Astrocyte of the spinal cord (primary cell): ENCODE measurements at regions not wholly inside any gene's neighbourhood (a gene's known extent, or its start where the extent isn't known, plus 50 kb on each side); places are given as distances from the start of the nearest gene placed in this dataset.
"Not testable (repeated sequence)": the region's sequence is repeated elsewhere in the genome, so short reads cannot be mapped to it uniquely, and the experiment has no call there.

Experiments
- DNase-seq: peaks from one replicate; pipeline ENCODE4 v3.0.0; 2011; ENCODE audit warnings: low read depth, low spot score
- H3K4me3 ChIP-seq: 2 replicates; pipeline ENCODE4 v1.5.1; 2011; ENCODE audit warnings: low read depth, mild to moderate bottlenecking, low read length, moderate library complexity
- in situ Hi-C: cut with HindIII; loops from 2 replicates; pipeline ENCODE4 v1.10.0; 2017; ENCODE audit warnings: low sequenced_read_pairs
- TF ChIP-seq, protein P1 (sequence below): IDR thresholded peaks from 2 replicates; pipeline ENCODE4 v1.5.1; 2012; ENCODE audit warnings: low read depth, mild to moderate bottlenecking, low read length, inconsistent platforms

DNA sequence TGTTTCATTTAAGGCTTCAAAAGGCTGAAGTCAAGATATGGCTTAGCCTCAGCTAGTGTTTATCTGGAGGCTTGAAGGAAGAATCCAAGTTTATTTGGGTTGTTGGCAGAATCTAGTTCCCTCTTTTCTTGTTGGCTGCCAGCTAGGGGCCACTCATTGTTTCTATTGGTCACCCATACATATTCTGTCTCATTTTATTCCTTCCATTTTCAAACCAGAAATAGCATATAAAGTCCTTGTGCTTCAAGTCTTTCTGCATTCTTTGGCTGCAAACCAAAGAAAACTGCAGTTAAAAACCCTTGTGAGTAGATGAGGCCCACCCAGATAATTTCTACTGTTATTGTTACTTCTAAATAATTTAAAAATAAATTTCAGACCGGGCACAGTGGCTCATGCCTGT is 301.7 kb downstream of the OXSM start:
- in situ Hi-C loops: no loop called here
- no peak overlapping the region for H3K4me3 ChIP-seq
- no peak for DNase-seq
- TF ChIP-seq, protein P1, sequence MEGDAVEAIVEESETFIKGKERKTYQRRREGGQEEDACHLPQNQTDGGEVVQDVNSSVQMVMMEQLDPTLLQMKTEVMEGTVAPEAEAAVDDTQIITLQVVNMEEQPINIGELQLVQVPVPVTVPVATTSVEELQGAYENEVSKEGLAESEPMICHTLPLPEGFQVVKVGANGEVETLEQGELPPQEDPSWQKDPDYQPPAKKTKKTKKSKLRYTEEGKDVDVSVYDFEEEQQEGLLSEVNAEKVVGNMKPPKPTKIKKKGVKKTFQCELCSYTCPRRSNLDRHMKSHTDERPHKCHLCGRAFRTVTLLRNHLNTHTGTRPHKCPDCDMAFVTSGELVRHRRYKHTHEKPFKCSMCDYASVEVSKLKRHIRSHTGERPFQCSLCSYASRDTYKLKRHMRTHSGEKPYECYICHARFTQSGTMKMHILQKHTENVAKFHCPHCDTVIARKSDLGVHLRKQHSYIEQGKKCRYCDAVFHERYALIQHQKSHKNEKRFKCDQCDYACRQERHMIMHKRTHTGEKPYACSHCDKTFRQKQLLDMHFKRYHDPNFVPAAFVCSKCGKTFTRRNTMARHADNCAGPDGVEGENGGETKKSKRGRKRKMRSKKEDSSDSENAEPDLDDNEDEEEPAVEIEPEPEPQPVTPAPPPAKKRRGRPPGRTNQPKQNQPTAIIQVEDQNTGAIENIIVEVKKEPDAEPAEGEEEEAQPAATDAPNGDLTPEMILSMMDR: no peak

- H3K4me3 ChIP-seq, in situ Hi-C loops: not testable (repeated sequence)
These were observed 307.2 kb downstream of the OXSM start for GRCh38 chr3:26097111-26097510.

GRCh38 chr3:26099692-26100091 is 309.8 kb downstream of the OXSM start:
- DNase-seq: no peak
- TF ChIP-seq, protein P1: no peak
- in situ Hi-C loops: no loop called here

More at GRCh38 chr3:26097111-26097510, 307.2 kb downstream of the OXSM start:
- not testable (repeated sequence) for DNase-seq

GRCh38 chr3:26100176-26100575 is 310.3 kb downstream of the OXSM start:
- in situ Hi-C loops: no loop called here
- no peak for DNase-seq

More at GRCh38 chr3:26099692-26100091, 309.8 kb downstream of the OXSM start:
- H3K4me3 ChIP-seq: no peak overlapping the region

GRCh38 chr3:26102376-26102775 is 312.5 kb downstream of the OXSM start:
- DNase-seq: no peak
- TF ChIP-seq, protein P1: no peak
- in situ Hi-C loops: no loop called here

More at GRCh38 chr3:26100176-26100575, 310.3 kb downstream of the OXSM start:
- H3K4me3 ChIP-seq: no peak overlapping the region
- TF ChIP-seq, protein P1: no peak

DNA sequence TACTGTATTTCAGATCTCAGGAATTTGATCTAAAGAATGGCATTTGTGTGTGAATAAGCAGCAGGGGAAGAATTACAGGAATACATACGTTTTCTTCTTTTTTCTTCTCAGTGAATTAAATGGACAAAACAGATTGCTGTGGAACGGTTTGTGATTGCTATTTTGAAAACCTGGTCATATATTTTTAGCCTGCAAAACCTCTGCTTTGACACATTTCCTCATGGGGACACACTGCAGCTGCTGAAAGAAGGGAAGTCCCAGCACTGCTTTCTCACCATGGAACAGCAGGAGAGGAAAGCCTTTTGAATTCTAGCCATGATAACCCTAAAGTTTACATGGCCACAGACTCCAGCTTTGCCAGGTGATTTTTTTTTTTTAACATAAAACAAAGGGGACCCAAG is 315.0 kb downstream of the OXSM start:
- no peak overlapping the region for H3K4me3 ChIP-seq
- no peak for DNase-seq
- TF ChIP-seq, protein P1: no peak
- in situ Hi-C loops: no loop called here

More at GRCh38 chr3:26102376-26102775, 312.5 kb downstream of the OXSM start:
- H3K4me3 ChIP-seq: no peak overlapping the region

DNA sequence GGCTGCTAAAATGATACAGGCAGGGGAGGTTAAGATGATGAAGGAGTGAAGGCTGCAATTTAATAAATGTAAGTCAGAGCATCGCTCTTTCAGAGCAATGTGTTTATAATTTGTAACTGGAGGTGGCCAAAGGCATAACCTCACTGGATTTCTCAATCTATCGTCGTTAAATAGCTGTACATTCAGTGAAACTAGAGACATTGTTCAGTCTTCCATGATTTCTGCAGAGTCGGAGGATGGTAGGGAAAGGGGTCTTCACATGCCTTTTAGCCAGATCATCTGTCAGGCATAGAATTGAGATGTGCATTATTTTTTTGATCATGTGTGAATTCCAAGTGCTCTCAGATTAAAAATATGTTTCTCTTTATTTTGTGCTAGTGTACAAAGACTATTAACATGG is 315.4 kb downstream of the OXSM start:
- H3K4me3 ChIP-seq: no peak overlapping the region
- in situ Hi-C loops: no loop called here
- no peak for DNase-seq
- TF ChIP-seq, protein P1: no peak
